HCT116 (cell line): ENCODE measurements at regions not wholly inside any gene's neighbourhood (a gene's known extent, or its start where the extent isn't known, plus 50 kb on each side); places are given as distances from the start of the nearest gene placed in this dataset.

Experiments
- ATAC-seq: fragments of 200-7000 bp; cut with Tn5 transposase; 2 replicates; pipeline ENCODE4 v1.9.1; 2020; ENCODE audit warnings: mild to moderate bottlenecking, moderate library complexity
- BruUV-seq: library from RNA; stranded (reverse); fragments of 400-500 nt; replicated peaks from 2 replicates; lab custom pipeline; 2021; lab: Mats Ljungman, UMichigan
- CTCF ChIA-PET: fragments of 300-600 bp; sonication (Branson Sonifier 250); formaldehyde crosslinking; loops from one replicate; lab custom pipeline; 2021; ENCODE audit warnings: antibody characterized with exemption; lab: Charles Lee
- POLR2A ChIA-PET: fragments of 300-600, 350-600 bp; sonication (Branson Sonifier 250); formaldehyde crosslinking; loops from one replicate; lab custom pipeline; 2021; ENCODE audit warnings: antibody characterized with exemption; lab: Charles Lee
- RAD21 ChIA-PET, 2 experiments: fragments of 300-600 bp; sonication (Branson Sonifier 250); formaldehyde crosslinking; loops; one replicate each; lab custom pipeline; 2023; ENCODE audit warnings: low total read pairs in 2 of 2; ENCODE audit not compliant: uncharacterized antibody in 2 of 2, unreplicated experiment in 2 of 2, low non-redundant PET in 1 of 2; lab: Charles Lee
- DNase-seq: peaks from one replicate; pipeline ENCODE4 v3.0.0-alpha.2; 2010; ENCODE audit warnings: low read depth, low spot score
- H2AFZ ChIP-seq: fragments of 200-600 bp; shearing (Covaris generic), sonication (generic); 2 replicates; pipeline ENCODE4 v1.6.1; 2017; ENCODE audit warnings: low read depth, mixed run types, mixed read lengths, antibody characterized with exemption, low read length; ENCODE audit not compliant: poor library complexity, severe bottlenecking
- H3K27ac ChIP-seq: 2 replicates; pipeline ENCODE4 v1.5.1; 2012; ENCODE audit warnings: low read depth, low read length
- H3K27me3 ChIP-seq: fragments of 200-600 bp; sonication (generic); 2 replicates; pipeline ENCODE4 v1.6.1; 2016; ENCODE audit warnings: mixed run types, low read length, mixed read lengths; ENCODE audit not compliant: insufficient read depth
- H3K36me3 ChIP-seq, 2 experiments: fragments of 200-500 bp in 1 of 2; fragments of 200-600 bp in 1 of 2; sonication (Bioruptor generic) in 1 of 2; sonication (generic) in 1 of 2; 2 replicates each; pipeline versions ENCODE4 v1.5.1 to v1.6.1; 2014 to 2016; ENCODE audit warnings: low read length in 2 of 2, inconsistent platforms in 1 of 2, mixed read lengths in 1 of 2, mixed run types in 1 of 2; ENCODE audit not compliant: insufficient read depth in 2 of 2, control insufficient read depth in 1 of 2
- H3K4me1 ChIP-seq, 2 experiments: fragments of 200-600 bp in 1 of 2; sonication (generic) in 1 of 2; 2 replicates each; pipeline versions ENCODE4 v1.5.1 to v1.6.1; 2012 to 2017; ENCODE audit warnings: low read length in 2 of 2, inconsistent platforms in 1 of 2, mild to moderate bottlenecking in 1 of 2, mixed read lengths in 1 of 2, mixed run types in 1 of 2, moderate library complexity in 1 of 2; ENCODE audit not compliant: insufficient read depth in 2 of 2, control insufficient read depth in 1 of 2
- H3K4me2 ChIP-seq: fragments of 200-600 bp; sonication (generic); 2 replicates; pipeline ENCODE4 v1.6.1; 2017; ENCODE audit warnings: mixed run types, low read length, mixed read lengths
- H3K4me3 ChIP-seq, 2 experiments: fragments of 200-600 bp in 1 of 2; sonication (generic) in 1 of 2; replicated peaks in 1 of 2; 2 replicates each; pipeline ENCODE4 v1.5.1; 2011 to 2016; ENCODE audit warnings: low read length in 2 of 2, control low read depth in 1 of 2, low read depth in 1 of 2, mild to moderate bottlenecking in 1 of 2, mixed read lengths in 1 of 2, mixed run types in 1 of 2
- H3K79me2 ChIP-seq: fragments of 200-600 bp; sonication (generic); 2 replicates; pipeline ENCODE4 v1.6.1; 2017; ENCODE audit warnings: mild to moderate bottlenecking, mixed run types, low read length, moderate library complexity, mixed read lengths; ENCODE audit not compliant: insufficient read depth
- H3K9ac ChIP-seq: fragments of 200-600 bp; sonication (generic); 2 replicates; pipeline ENCODE4 v1.6.1; 2016; ENCODE audit warnings: low read length, mixed read lengths
- H3K9me2 ChIP-seq: fragments of 200-600 bp; sonication (generic), shearing (Covaris generic); 2 replicates; pipeline ENCODE4 v1.6.1; 2017; ENCODE audit warnings: mixed run types, mild to moderate bottlenecking, moderate library complexity; ENCODE audit not compliant: insufficient read depth
- H3K9me3 ChIP-seq, 2 experiments: fragments of 200-500 bp in 1 of 2; fragments of 200-600 bp in 1 of 2; sonication (Bioruptor generic) in 1 of 2; sonication (generic) in 1 of 2; 2 replicates each; pipeline ENCODE4 v1.6.1; 2014 to 2017; ENCODE audit warnings: low read length in 2 of 2, mixed read lengths in 2 of 2, inconsistent platforms in 1 of 2, low read depth in 1 of 2, mild to moderate bottlenecking in 1 of 2, mixed run types in 1 of 2, moderate library complexity in 1 of 2; ENCODE audit not compliant: control insufficient read depth in 1 of 2, insufficient read depth in 1 of 2
- H4K20me1 ChIP-seq: fragments of 200-600 bp; sonication (generic), shearing (Covaris generic); 2 replicates; pipeline ENCODE4 v1.6.1; 2017; ENCODE audit warnings: mixed run types, mild to moderate bottlenecking, moderate library complexity; ENCODE audit not compliant: insufficient read depth
- CBX3 ChIP-seq: IDR thresholded peaks from 2 replicates; pipeline ENCODE4 v1.6.1; 2012; ENCODE audit warnings: low read depth
- CEBPB ChIP-seq: IDR thresholded peaks from 2 replicates; pipeline ENCODE4 v1.6.1; 2012; ENCODE audit warnings: low read depth
- ELF1 ChIP-seq: IDR thresholded peaks from 2 replicates; pipeline ENCODE4 v1.6.1; 2012; ENCODE audit warnings: low read depth, borderline replicate concordance
- EZH2phosphoT487 ChIP-seq: fragments of 200-600 bp; IDR thresholded peaks from 2 replicates; pipeline ENCODE4 v1.6.1; 2018; ENCODE audit warnings: antibody characterized with exemption, borderline replicate concordance
- JUND ChIP-seq: IDR thresholded peaks from 2 replicates; pipeline ENCODE4 v1.6.1; 2012
- POLR2A ChIP-seq: IDR thresholded peaks from 2 replicates; pipeline ENCODE4 v1.7.0; 2011; ENCODE audit warnings: borderline replicate concordance; ENCODE audit not compliant: insufficient read depth, insufficient read length; ENCODE audit errors: extremely low read depth
- POLR2AphosphoS5 ChIP-seq: IDR thresholded peaks from 2 replicates; pipeline ENCODE4 v1.6.1; 2011; ENCODE audit warnings: mild to moderate bottlenecking, low read depth, low read length, moderate library complexity
- RAD21 ChIP-seq: IDR thresholded peaks from 2 replicates; pipeline ENCODE4 v1.6.1; 2012; ENCODE audit warnings: low read depth, mild to moderate bottlenecking
- YY1 ChIP-seq: IDR thresholded peaks from 2 replicates; pipeline ENCODE4 v1.6.1; 2011; ENCODE audit warnings: low read length, low read depth, moderate library complexity, mild to moderate bottlenecking; ENCODE audit not compliant: insufficient replicate concordance; ENCODE audit errors: extremely low read depth
- ZNF274 ChIP-seq: fragments of 200-500 bp; sonication (Bioruptor generic); IDR thresholded peaks from 2 replicates; pipeline ENCODE4 v1.6.1; 2014; ENCODE audit warnings: mild to moderate bottlenecking, low read depth, low read length, inconsistent platforms
- intact Hi-C: fragments of 100-400 bp; cut with micrococcal nuclease; formaldehyde crosslinking; loops from 2 replicates; pipeline ENCODE4 v1.10.0; 2022
- TF ChIP-seq, protein P1 (sequence below): IDR thresholded peaks from 2 replicates; pipeline ENCODE4 v1.6.1; 2011; ENCODE audit warnings: mild to moderate bottlenecking, low read length, moderate library complexity; ENCODE audit not compliant: insufficient replicate concordance; ENCODE audit errors: extremely low read depth
- TF ChIP-seq, protein P2 (sequence below), 3 experiments: fragments of 200-600 bp in 1 of 3; sonication (generic) in 1 of 3; IDR thresholded peaks in 2 of 3; conservative IDR thresholded peaks in 1 of 3; 2 replicates each; pipeline ENCODE4 v1.5.1; 2012 to 2017; ENCODE audit warnings: low read depth in 2 of 3, low read length in 2 of 3, antibody characterized with exemption in 1 of 3, borderline replicate concordance in 1 of 3, control low read depth in 1 of 3, mild to moderate bottlenecking in 1 of 3, mixed read lengths in 1 of 3, mixed run types in 1 of 3, moderate library complexity in 1 of 3; ENCODE audit not compliant: insufficient read depth in 1 of 3
- TF ChIP-seq, protein P3 (sequence below): IDR thresholded peaks from 2 replicates; pipeline ENCODE4 v1.6.1; 2012
- TF ChIP-seq, protein P4 (sequence below): IDR thresholded peaks from 2 replicates; pipeline ENCODE4 v1.6.1; 2012

DNA sequence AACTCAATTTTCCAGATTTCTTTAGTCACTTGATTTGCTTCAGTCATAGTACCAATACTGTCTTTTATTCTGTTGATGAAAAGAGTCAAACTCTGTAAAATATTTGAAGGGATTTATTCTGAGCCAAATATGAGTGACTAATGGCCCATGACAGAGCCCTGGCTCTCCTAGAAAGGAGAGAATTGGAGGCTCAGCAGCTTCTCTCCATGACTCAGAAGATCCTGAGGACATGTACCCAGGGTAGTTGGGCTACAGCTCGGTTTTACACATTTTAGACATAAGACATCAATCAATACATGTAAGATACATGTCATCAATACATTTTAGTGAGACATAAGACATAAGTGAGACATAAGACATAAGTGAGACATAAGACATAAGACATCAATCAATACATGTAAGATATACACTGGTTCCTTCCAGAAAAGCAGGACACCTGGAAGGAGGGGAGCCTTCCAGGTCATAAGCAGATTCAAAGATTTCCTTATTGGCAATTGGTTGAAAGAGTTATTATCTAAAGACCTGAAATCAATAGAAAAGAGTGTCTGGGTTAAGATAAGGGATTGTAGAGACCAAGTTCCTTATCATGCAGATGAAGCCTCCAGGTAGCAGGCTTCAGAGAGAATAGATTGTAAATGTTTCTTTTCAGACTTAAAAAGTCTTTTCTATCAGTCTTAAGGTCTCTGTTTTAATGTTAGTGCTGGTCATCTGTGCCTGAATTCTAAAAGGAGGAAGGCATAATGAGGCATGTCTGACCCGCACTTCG is 179.8 kb upstream of the RFC3 start:
- TF ChIP-seq, protein P1, sequence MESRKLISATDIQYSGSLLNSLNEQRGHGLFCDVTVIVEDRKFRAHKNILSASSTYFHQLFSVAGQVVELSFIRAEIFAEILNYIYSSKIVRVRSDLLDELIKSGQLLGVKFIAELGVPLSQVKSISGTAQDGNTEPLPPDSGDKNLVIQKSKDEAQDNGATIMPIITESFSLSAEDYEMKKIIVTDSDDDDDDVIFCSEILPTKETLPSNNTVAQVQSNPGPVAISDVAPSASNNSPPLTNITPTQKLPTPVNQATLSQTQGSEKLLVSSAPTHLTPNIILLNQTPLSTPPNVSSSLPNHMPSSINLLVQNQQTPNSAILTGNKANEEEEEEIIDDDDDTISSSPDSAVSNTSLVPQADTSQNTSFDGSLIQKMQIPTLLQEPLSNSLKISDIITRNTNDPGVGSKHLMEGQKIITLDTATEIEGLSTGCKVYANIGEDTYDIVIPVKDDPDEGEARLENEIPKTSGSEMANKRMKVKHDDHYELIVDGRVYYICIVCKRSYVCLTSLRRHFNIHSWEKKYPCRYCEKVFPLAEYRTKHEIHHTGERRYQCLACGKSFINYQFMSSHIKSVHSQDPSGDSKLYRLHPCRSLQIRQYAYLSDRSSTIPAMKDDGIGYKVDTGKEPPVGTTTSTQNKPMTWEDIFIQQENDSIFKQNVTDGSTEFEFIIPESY: no peak
- no peak for TF ChIP-seq POLR2A
- TF ChIP-seq, protein P2, sequence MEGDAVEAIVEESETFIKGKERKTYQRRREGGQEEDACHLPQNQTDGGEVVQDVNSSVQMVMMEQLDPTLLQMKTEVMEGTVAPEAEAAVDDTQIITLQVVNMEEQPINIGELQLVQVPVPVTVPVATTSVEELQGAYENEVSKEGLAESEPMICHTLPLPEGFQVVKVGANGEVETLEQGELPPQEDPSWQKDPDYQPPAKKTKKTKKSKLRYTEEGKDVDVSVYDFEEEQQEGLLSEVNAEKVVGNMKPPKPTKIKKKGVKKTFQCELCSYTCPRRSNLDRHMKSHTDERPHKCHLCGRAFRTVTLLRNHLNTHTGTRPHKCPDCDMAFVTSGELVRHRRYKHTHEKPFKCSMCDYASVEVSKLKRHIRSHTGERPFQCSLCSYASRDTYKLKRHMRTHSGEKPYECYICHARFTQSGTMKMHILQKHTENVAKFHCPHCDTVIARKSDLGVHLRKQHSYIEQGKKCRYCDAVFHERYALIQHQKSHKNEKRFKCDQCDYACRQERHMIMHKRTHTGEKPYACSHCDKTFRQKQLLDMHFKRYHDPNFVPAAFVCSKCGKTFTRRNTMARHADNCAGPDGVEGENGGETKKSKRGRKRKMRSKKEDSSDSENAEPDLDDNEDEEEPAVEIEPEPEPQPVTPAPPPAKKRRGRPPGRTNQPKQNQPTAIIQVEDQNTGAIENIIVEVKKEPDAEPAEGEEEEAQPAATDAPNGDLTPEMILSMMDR (IDR thresholded peaks at IDR 0.05 in 2 of 3, conservative IDR thresholded peaks at IDR 0.05 in 1 of 3; ENCODE audit: borderline replicate concordance in 1 of 3, insufficient read depth in 1 of 3, low read depth in 2 of 3, low read length in 2 of 3): no peak
- TF ChIP-seq, protein P3, sequence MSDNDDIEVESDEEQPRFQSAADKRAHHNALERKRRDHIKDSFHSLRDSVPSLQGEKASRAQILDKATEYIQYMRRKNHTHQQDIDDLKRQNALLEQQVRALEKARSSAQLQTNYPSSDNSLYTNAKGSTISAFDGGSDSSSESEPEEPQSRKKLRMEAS: no peak
- no peak for TF ChIP-seq EZH2phosphoT487
- TF ChIP-seq POLR2AphosphoS5: no peak
- TF ChIP-seq RAD21: no peak
- TF ChIP-seq ZNF274: no peak
- no peak for TF ChIP-seq JUND
- TF ChIP-seq, protein P4, sequence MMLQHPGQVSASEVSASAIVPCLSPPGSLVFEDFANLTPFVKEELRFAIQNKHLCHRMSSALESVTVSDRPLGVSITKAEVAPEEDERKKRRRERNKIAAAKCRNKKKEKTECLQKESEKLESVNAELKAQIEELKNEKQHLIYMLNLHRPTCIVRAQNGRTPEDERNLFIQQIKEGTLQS: no peak
- no peak for TF ChIP-seq YY1
- no peak for TF ChIP-seq ELF1
- no peak for TF ChIP-seq CEBPB
- TF ChIP-seq CBX3: no peak

More for the DNA sequence above, 179.8 kb upstream of the RFC3 start:
- Histone ChIP-seq H4K20me1 (no peaks in the 10 kb centered on the region), H3K9ac (no peak overlapping the region), H3K79me2 (no peaks in the 10 kb centered on the region), H3K36me3 (no peaks in the 10 kb centered on the region), H3K9me3 (no peaks in the 10 kb centered on the region), H3K4me3 (no peak overlapping the region), H3K9me2 (no peaks in the 10 kb centered on the region), H3K4me2 (no peak overlapping the region), H3K27me3 (no peaks in the 10 kb centered on the region), H3K4me1 (no peaks in the 10 kb centered on the region), H3K27ac (no peak overlapping the region), H2AFZ (no peak overlapping the region)
- DNase-seq (no peak), ATAC-seq (no peak)
- ChIA-PET CTCF (no interaction called here), RAD21 (no interaction called here), POLR2A (no interaction called here)
- no TSS peak for BruUV-seq
- intact Hi-C loops: no loop called here
